ENCODE measurements at regions not wholly inside any gene's neighbourhood (a gene's known extent, or its start where the extent isn't known, plus 50 kb on each side); places are given as distances from the start of the nearest gene placed in this dataset.

- TF ChIP-seq CTCF (IDR thresholded peaks at IDR 0.05; ENCODE audit: poor library complexity) (no peak), EZH2 (IDR thresholded peaks at IDR 0.05; ENCODE audit: borderline replicate concordance) (no peak), EZH2phosphoT487 (IDR thresholded peaks at IDR 0.05; ENCODE audit: low read depth, severe bottlenecking, unreplicated experiment) (no peak)
- 85% methylated on average over 1 of the region's 1 CpG for WGBS (ENCODE audit: low lambda C conversion rate, missing lambda C conversion rate)
- no peak overlapping the region for H3K4me2 ChIP-seq
Measured at GRCh38 chr3:28115316-28115715, 126.1 kb upstream of the CMC1 start.

GRCh38 chr3:28117598-28117997 is 123.8 kb upstream of the CMC1 start:
- 91% methylated on average over 2 of the region's 2 CpGs for WGBS (ENCODE audit: low lambda C conversion rate, missing lambda C conversion rate)
- TF ChIP-seq EZH2 (IDR thresholded peaks at IDR 0.05; ENCODE audit: borderline replicate concordance) (no peak), EZH2phosphoT487 (IDR thresholded peaks at IDR 0.05; ENCODE audit: low read depth, severe bottlenecking, unreplicated experiment) (no peak)

More at GRCh38 chr3:28115316-28115715, 126.1 kb upstream of the CMC1 start:
- H3K27me3 ChIP-seq, result no peaks in the 10 kb centered on the region
- no peak for DNase-seq (ENCODE audit: low spot score)
- H3K9me3 ChIP-seq (ENCODE audit: low read depth), result no peaks in the 10 kb centered on the region
- H4K20me1 ChIP-seq (ENCODE audit: insufficient read depth, poor library complexity, severe bottlenecking), result no peaks in the 10 kb centered on the region
- H3K9me2 ChIP-seq (replicated peaks; ENCODE audit: insufficient read depth), result no peaks in the 10 kb centered on the region
- H2AFZ ChIP-seq, result no peak overlapping the region
- no peak overlapping the region for H3K27ac ChIP-seq
- H3K36me3 ChIP-seq (replicated peaks; ENCODE audit: insufficient read depth, low read depth), result no peaks in the 10 kb centered on the region
- H3K79me2 ChIP-seq, result no peaks in the 10 kb centered on the region
- H3K4me1 ChIP-seq (ENCODE audit: insufficient read depth), result no peaks in the 10 kb centered on the region
- H3K4me3 ChIP-seq, result no peak overlapping the region

GRCh38 chr3:28118087-28118486 is 123.3 kb upstream of the CMC1 start:
- no peaks in the 10 kb centered on the region for H3K4me1 ChIP-seq (ENCODE audit: insufficient read depth)
- H3K4me3 ChIP-seq, result no peak overlapping the region
- no peaks in the 10 kb centered on the region for H3K27me3 ChIP-seq
- no peaks in the 10 kb centered on the region for H3K36me3 ChIP-seq (replicated peaks; ENCODE audit: insufficient read depth, low read depth)
- no peaks in the 10 kb centered on the region for H3K9me3 ChIP-seq (ENCODE audit: low read depth)
- H3K4me2 ChIP-seq, result no peak overlapping the region
- H2AFZ ChIP-seq, result no peak overlapping the region
- 48% methylated on average over 1 of the region's 1 CpG for WGBS (ENCODE audit: low lambda C conversion rate, missing lambda C conversion rate)
- no peaks in the 10 kb centered on the region for H3K9me2 ChIP-seq (replicated peaks; ENCODE audit: insufficient read depth)
- no peaks in the 10 kb centered on the region for H4K20me1 ChIP-seq (ENCODE audit: insufficient read depth, poor library complexity, severe bottlenecking)
- H3K27ac ChIP-seq, result no peak overlapping the region
- DNase-seq (ENCODE audit: low spot score), result no peak
- TF ChIP-seq EZH2phosphoT487 (IDR thresholded peaks at IDR 0.05; ENCODE audit: low read depth, severe bottlenecking, unreplicated experiment) (no peak), EZH2 (IDR thresholded peaks at IDR 0.05; ENCODE audit: borderline replicate concordance) (no peak), CTCF (IDR thresholded peaks at IDR 0.05; ENCODE audit: poor library complexity) (no peak)
- no peaks in the 10 kb centered on the region for H3K79me2 ChIP-seq

More at GRCh38 chr3:28117598-28117997, 123.8 kb upstream of the CMC1 start:
- Histone ChIP-seq H3K4me3 (no peak overlapping the region), H3K36me3 (replicated peaks; ENCODE audit: insufficient read depth, low read depth) (no peaks in the 10 kb centered on the region), H3K9me3 (ENCODE audit: low read depth) (no peaks in the 10 kb centered on the region), H3K9me2 (replicated peaks; ENCODE audit: insufficient read depth) (no peaks in the 10 kb centered on the region), H3K79me2 (no peaks in the 10 kb centered on the region), H3K4me1 (ENCODE audit: insufficient read depth) (no peaks in the 10 kb centered on the region), H4K20me1 (ENCODE audit: insufficient read depth, poor library complexity, severe bottlenecking) (no peaks in the 10 kb centered on the region), H3K4me2 (no peak overlapping the region), H3K27me3 (no peaks in the 10 kb centered on the region), H3K27ac (no peak overlapping the region), H2AFZ (no peak overlapping the region)
- DNase-seq (ENCODE audit: low spot score), result no peak

- Histone ChIP-seq H3K4me2 (no peak overlapping the region), H3K27ac (no peak overlapping the region), H3K79me2 (no peaks in the 10 kb centered on the region), H3K4me1 (ENCODE audit: insufficient read depth) (peaks cover 5% of the 10 kb centered on the region), H4K20me1 (ENCODE audit: insufficient read depth, poor library complexity, severe bottlenecking) (no peaks in the 10 kb centered on the region), H3K36me3 (replicated peaks; ENCODE audit: insufficient read depth, low read depth) (no peaks in the 10 kb centered on the region), H3K4me3 (no peak overlapping the region), H3K9me2 (replicated peaks; ENCODE audit: insufficient read depth) (no peaks in the 10 kb centered on the region), H2AFZ (no peak overlapping the region), H3K9me3 (ENCODE audit: low read depth) (no peaks in the 10 kb centered on the region), H3K27me3 (no peaks in the 10 kb centered on the region)
- 88% methylated on average over 4 of the region's 4 CpGs for WGBS (ENCODE audit: low lambda C conversion rate, missing lambda C conversion rate)
- TF ChIP-seq EZH2 (IDR thresholded peaks at IDR 0.05; ENCODE audit: borderline replicate concordance), result no peak
- TF ChIP-seq CTCF (IDR thresholded peaks at IDR 0.05; ENCODE audit: poor library complexity), result no peak
- no peak for DNase-seq (ENCODE audit: low spot score)
Measured at GRCh38 chr3:28122227-28122626, 119.2 kb upstream of the CMC1 start.

Data from hepatocyte (in vitro differentiated cells).